ENCODE measurements at regions not wholly inside any gene's neighbourhood (a gene's known extent, or its start where the extent isn't known, plus 50 kb on each side); places are given as distances from the start of the nearest gene placed in this dataset.

GRCh38 chr20:33917831-33918525 is 75.7 kb upstream of the RALY start:
- no peak for TF ChIP-seq CTCF (IDR thresholded peaks at IDR 0.05; ENCODE audit: low read depth, low read length, poor library complexity, severe bottlenecking)
- TF ChIP-seq EZH2phosphoT487 (IDR thresholded peaks at IDR 0.05; ENCODE audit: borderline replicate concordance, low read length) = no peak
